NCI-H2227 (cell line): ENCODE measurements at regions not wholly inside any gene's neighbourhood (a gene's known extent, or its start where the extent isn't known, plus 50 kb on each side); places are given as distances from the start of the nearest gene placed in this dataset.

ENCODE experiments used
- DNase-seq: peaks from one replicate; lab custom pipeline; 2025; ENCODE audit not compliant: unreplicated experiment; lab: John Stamatoyannopoulos, UW

GRCh38 chr12:59007620-59008019 is 87.3 kb upstream of the LRIG3 start:
- no peak for DNase-seq

GRCh38 chr12:59005193-59005955 is 85.1 kb upstream of the LRIG3 start:
- DNase-seq: no peak

- DNase-seq: no peak
These were observed 84.2 kb upstream of the LRIG3 start for GRCh38 chr12:59004456-59004855.

GRCh38 chr12:58995666-58996363 is 75.5 kb upstream of the LRIG3 start:
- no peak for DNase-seq

- DNase-seq: no peak
These were observed 68.5 kb upstream of the LRIG3 start for GRCh38 chr12:58988643-58989344.

- no peak for DNase-seq
These were observed 61.7 kb upstream of the LRIG3 start for GRCh38 chr12:58981961-58982360.

- DNase-seq: no peak
These were observed 60.5 kb upstream of the LRIG3 start for GRCh38 chr12:58980768-58981167.

GRCh38 chr12:58978717-58979116 is 58.4 kb upstream of the LRIG3 start:
- DNase-seq: no peak

GRCh38 chr12:58977476-58977875 is 57.2 kb upstream of the LRIG3 start:
- no peak for DNase-seq

GRCh38 chr12:58976146-58976545 is 55.8 kb upstream of the LRIG3 start:
- DNase-seq: no peak
